HEK293 (cell line): ENCODE measurements at regions not wholly inside any gene's neighbourhood (a gene's known extent, or its start where the extent isn't known, plus 50 kb on each side); places are given as distances from the start of the nearest gene placed in this dataset.

Experiments
- CTCF ChIA-PET: fragments of 350-600 bp; formaldehyde crosslinking; extraction: SDS; loops from one replicate; lab custom pipeline; 2021; ENCODE audit warnings: antibody characterized with exemption; lab: Yijun Ruan, JAX
- POLR2A ChIA-PET: fragments of 300-600 bp; formaldehyde crosslinking; extraction: SDS; loops from one replicate; lab custom pipeline; 2020; ENCODE audit warnings: antibody characterized with exemption, inconsistent platforms; lab: Yijun Ruan, JAX
- H3K27ac ChIP-seq: fragments of 200-500 bp; sonication (Bioruptor generic); 2 replicates; pipeline ENCODE4 v1.5.1; 2014; ENCODE audit warnings: low read depth, low read length, control low read depth, inconsistent platforms; ENCODE audit errors: extremely low read depth
- H3K36me3 ChIP-seq, 2 experiments: fragments of 200-500 bp in 1 of 2; sonication (Bioruptor generic) in 1 of 2; 1 replicate in 1 of 2; 2 replicates in 1 of 2; pipeline ENCODE4 v1.5.1; 2014 to 2017; ENCODE audit warnings: inconsistent platforms in 2 of 2, low read length in 2 of 2; ENCODE audit not compliant: control insufficient read depth in 2 of 2, insufficient read depth in 1 of 2
- H3K4me1 ChIP-seq: fragments of 200-500 bp; sonication (Bioruptor generic); 2 replicates; pipeline ENCODE4 v1.5.1; 2014; ENCODE audit warnings: mild to moderate bottlenecking, low read length, inconsistent platforms; ENCODE audit not compliant: control insufficient read depth, insufficient read depth
- H3K4me3 ChIP-seq: 2 replicates; pipeline ENCODE4 v1.5.1; 2011; ENCODE audit warnings: low read depth, mild to moderate bottlenecking, control low read depth, low read length, moderate library complexity
- H3K9me3 ChIP-seq: fragments of 200-500 bp; sonication (Bioruptor generic); 2 replicates; pipeline ENCODE4 v1.5.1; 2014; ENCODE audit warnings: low read depth, low read length, inconsistent platforms; ENCODE audit not compliant: control insufficient read depth, insufficient read depth
- PRDM1 ChIP-seq: fragments of 450-650 bp; formaldehyde crosslinking; IDR thresholded peaks from 2 replicates; pipeline ENCODE4; 2016; ENCODE audit warnings: missing biosample characterization, missing genetic modification characterization
- SCRT2 ChIP-seq: fragments of 450-650 bp; formaldehyde crosslinking; IDR thresholded peaks from 2 replicates; pipeline ENCODE4 v1.5.1; 2016; ENCODE audit warnings: missing biosample characterization, missing genetic modification characterization
- WT1 ChIP-seq: fragments of 450-650 bp; formaldehyde crosslinking; IDR thresholded peaks from 2 replicates; pipeline ENCODE4 v1.5.1; 2016; ENCODE audit warnings: missing biosample characterization, missing genetic modification characterization
- ZBTB17 ChIP-seq: fragments of 450-650 bp; formaldehyde crosslinking; IDR thresholded peaks from 2 replicates; pipeline ENCODE4 v1.5.1; 2016; ENCODE audit warnings: missing biosample characterization, missing genetic modification characterization
- ZBTB8A ChIP-seq: fragments of 450-650 bp; formaldehyde crosslinking; IDR thresholded peaks from 2 replicates; pipeline ENCODE4 v1.5.1; 2016; ENCODE audit warnings: missing biosample characterization, missing genetic modification characterization
- ZFP3 ChIP-seq: fragments of 450-650 bp; formaldehyde crosslinking; IDR thresholded peaks from 2 replicates; pipeline ENCODE4 v1.5.1; 2016; ENCODE audit warnings: low read depth, missing biosample characterization, missing genetic modification characterization
- ZIC2 ChIP-seq: fragments of 450-650 bp; formaldehyde crosslinking; IDR thresholded peaks from 2 replicates; pipeline ENCODE4 v1.5.1; 2016; ENCODE audit warnings: missing biosample characterization, missing genetic modification characterization
- ZNF19 ChIP-seq: fragments of 450-650 bp; formaldehyde crosslinking; IDR thresholded peaks from 2 replicates; pipeline ENCODE4; 2016; ENCODE audit warnings: missing biosample characterization, missing genetic modification characterization, low read depth
- ZNF248 ChIP-seq: fragments of 450-650 bp; formaldehyde crosslinking; IDR thresholded peaks from 2 replicates; pipeline ENCODE4 v1.5.1; 2017; ENCODE audit warnings: missing biosample characterization, missing genetic modification characterization
- ZNF266 ChIP-seq: fragments of 450-650 bp; formaldehyde crosslinking; IDR thresholded peaks from 2 replicates; pipeline ENCODE4 v1.5.1; 2016; ENCODE audit warnings: missing biosample characterization, missing genetic modification characterization, low read depth
- ZNF335 ChIP-seq: fragments of 450-650 bp; formaldehyde crosslinking; conservative IDR thresholded peaks from 2 replicates; pipeline ENCODE4 v1.5.1; 2016; ENCODE audit warnings: missing biosample characterization, missing genetic modification characterization
- ZNF394 ChIP-seq: fragments of 450-650 bp; formaldehyde crosslinking; IDR thresholded peaks from 2 replicates; pipeline ENCODE4 v1.5.1; 2016; ENCODE audit warnings: missing biosample characterization, missing genetic modification characterization, mild to moderate bottlenecking, moderate library complexity, borderline replicate concordance
- ZNF510 ChIP-seq: fragments of 450-650 bp; formaldehyde crosslinking; IDR thresholded peaks from 2 replicates; pipeline ENCODE4 v1.5.1; 2018; ENCODE audit warnings: mild to moderate bottlenecking, missing genetic modification characterization, missing biosample characterization; ENCODE audit not compliant: insufficient replicate concordance
- ZNF548 ChIP-seq: fragments of 450-650 bp; formaldehyde crosslinking; IDR thresholded peaks from 2 replicates; pipeline ENCODE4 v1.5.1; 2016; ENCODE audit warnings: missing biosample characterization, missing genetic modification characterization
- ZNF558 ChIP-seq: fragments of 450-650 bp; formaldehyde crosslinking; IDR thresholded peaks from 2 replicates; pipeline ENCODE4 v1.5.1; 2016; ENCODE audit warnings: missing biosample characterization, missing genetic modification characterization
- ZNF629 ChIP-seq: fragments of 450-650 bp; formaldehyde crosslinking; IDR thresholded peaks from 2 replicates; pipeline ENCODE4 v1.5.1; 2017; ENCODE audit warnings: missing biosample characterization, missing genetic modification characterization
- ZNF654 ChIP-seq: fragments of 450-650 bp; formaldehyde crosslinking; IDR thresholded peaks from 2 replicates; pipeline ENCODE4 v1.5.1; 2016; ENCODE audit warnings: low read depth, missing biosample characterization, missing genetic modification characterization
- ZSCAN16 ChIP-seq: fragments of 450-650 bp; formaldehyde crosslinking; IDR thresholded peaks from 2 replicates; pipeline ENCODE4 v1.5.1; 2016; ENCODE audit warnings: missing biosample characterization, missing genetic modification characterization
- ZSCAN23 ChIP-seq: fragments of 450-650 bp; formaldehyde crosslinking; IDR thresholded peaks from 2 replicates; pipeline ENCODE4 v1.5.1; 2016; ENCODE audit warnings: missing biosample characterization, missing genetic modification characterization
- TF ChIP-seq, protein P1 (sequence below): fragments of 450-650 bp; formaldehyde crosslinking; IDR thresholded peaks from 2 replicates; pipeline ENCODE4 v1.5.1; 2017; ENCODE audit warnings: missing biosample characterization, missing genetic modification characterization
- TF ChIP-seq, protein P2 (sequence below): fragments of 450-650 bp; formaldehyde crosslinking; IDR thresholded peaks from 2 replicates; pipeline ENCODE4; 2016; ENCODE audit warnings: missing biosample characterization, missing genetic modification characterization
- TF ChIP-seq, protein P3 (sequence below): fragments of 450-650 bp; formaldehyde crosslinking; IDR thresholded peaks from 2 replicates; pipeline ENCODE4 v1.5.1; 2017; ENCODE audit warnings: missing biosample characterization, missing genetic modification characterization
- TF ChIP-seq, protein P4 (sequence below): fragments of 450-650 bp; formaldehyde crosslinking; IDR thresholded peaks from 2 replicates; pipeline ENCODE4 v1.5.1; 2016; ENCODE audit warnings: missing biosample characterization, missing genetic modification characterization
- TF ChIP-seq, protein P5 (sequence below): fragments of 450-650 bp; formaldehyde crosslinking; IDR thresholded peaks from 2 replicates; pipeline ENCODE4 v1.5.1; 2016; ENCODE audit warnings: missing biosample characterization, missing genetic modification characterization

DNA sequence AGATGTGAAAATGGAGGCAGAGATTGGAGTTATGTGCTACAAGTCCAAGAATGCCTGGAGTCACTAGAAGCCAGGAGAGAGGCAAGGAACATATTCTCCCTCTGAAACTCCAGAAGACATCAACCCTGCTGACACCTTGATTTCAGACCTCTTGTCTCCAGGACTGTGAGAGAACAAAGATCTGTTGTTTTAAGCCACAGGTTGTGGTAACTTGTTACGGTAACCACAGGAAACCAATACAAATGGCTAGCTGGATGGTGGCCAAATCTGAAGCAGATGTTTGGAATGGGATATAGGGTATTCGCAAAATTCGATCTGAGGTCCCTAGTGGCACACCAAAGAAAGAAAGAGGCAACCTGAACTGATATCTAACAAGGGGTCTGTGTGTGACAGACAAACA is 129.0 kb downstream of the HERPUD2 start:
- Histone ChIP-seq H3K36me3 (no peaks in the 10 kb centered on the region), H3K9me3 (no peaks in the 10 kb centered on the region), H3K27ac (no peak overlapping the region), H3K4me1 (no peaks in the 10 kb centered on the region), H3K4me3 (no peak overlapping the region)
- TF ChIP-seq ZNF510 (tag by site-specific recombination) (no peak), SCRT2 (tag by site-specific recombination) (peak; percentile 77), ZBTB8A (tag by site-specific recombination) (no peak), ZFP3 (no peak), ZNF558 (0 out of 2 replicates have a peak, but pooled peaks have one; percentile 22)
- CTCF ChIA-PET: interaction anchor here (0.7 kb wide), 1 partner anchor 43 kb away, joined by 3 read pairs; no protein-coding TSS in a partner anchor
- POLR2A ChIA-PET: no interaction called here

DNA sequence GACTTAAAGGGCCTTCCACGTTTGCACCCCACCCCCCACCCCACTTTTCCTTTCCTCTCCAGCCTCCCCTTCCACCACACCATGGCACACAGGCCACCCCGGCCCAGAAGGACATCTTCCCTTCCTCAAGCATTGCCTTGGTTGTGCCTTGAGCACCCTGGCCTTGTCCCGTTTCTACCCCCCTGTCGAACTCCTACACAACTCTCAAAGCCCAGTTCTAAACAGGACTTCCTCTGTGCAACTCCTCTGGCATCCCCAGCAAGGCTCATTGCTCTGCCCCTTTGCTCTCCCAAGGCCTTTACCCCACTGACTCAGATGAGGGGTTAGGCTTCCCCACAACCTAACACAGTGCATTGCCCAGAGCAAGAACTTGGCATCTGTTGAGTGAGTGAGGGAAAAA is 136.1 kb downstream of the HERPUD2 start:
- Histone ChIP-seq H3K4me1 (no peaks in the 10 kb centered on the region), H3K27ac (no peak overlapping the region), H3K4me3 (no peak overlapping the region), H3K36me3 (no peaks in the 10 kb centered on the region), H3K9me3 (no peaks in the 10 kb centered on the region)
- ChIA-PET POLR2A (no interaction called here), CTCF (no interaction called here)
- no peak for TF ChIP-seq ZSCAN16 (tag by site-specific recombination)
- 0 out of 2 replicates have a peak, but pooled peaks have one; percentile 22 for TF ChIP-seq ZFP3

DNA sequence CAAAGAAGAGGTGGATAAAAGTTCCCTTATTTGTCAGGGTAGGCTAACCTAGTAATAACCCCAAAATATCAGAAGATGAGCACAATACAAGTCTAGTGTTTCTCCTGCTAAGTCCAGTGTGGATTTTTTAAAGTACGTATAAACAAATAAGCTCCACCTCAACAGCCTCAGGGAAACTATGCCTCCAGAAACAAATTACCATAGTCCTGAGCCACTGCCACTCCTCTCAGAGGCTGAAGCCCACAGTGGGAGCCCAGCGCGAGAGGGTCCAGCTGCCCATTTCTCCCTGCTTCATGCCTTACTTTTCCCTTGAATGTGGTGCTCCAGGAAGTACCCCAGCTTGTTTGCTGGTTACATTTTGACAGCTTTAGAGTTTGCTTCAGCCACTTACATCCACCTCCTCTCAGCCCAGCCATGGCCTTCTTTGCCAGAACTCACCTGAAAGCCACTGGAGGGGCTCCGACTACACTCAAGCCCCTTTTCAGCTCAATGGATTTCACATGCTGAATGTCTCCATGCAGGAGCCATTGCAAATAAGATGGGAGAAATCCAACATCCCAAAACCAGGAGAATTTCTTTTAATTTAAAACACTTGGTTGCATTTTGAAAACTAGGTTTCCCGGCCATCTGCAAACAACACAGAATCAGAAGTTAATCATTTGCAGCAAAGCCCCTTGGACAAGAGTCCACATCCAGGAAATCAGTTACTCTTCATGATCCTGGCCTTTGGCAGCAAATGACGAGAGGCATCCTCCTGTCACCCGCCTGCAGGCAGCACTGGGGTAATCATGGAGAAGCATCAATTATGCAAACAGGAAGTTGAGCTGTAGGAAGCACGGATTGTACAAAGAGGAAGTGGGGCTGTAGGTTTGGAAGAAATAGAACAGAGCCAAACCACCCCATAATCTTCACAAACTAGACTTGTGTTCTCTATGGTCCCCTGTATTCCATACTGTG is 138.1 kb downstream of the HERPUD2 start:
- H3K36me3 ChIP-seq: no peaks in the 10 kb centered on the region
- no peak overlapping the region for H3K27ac ChIP-seq
- no peak overlapping the region for H3K4me3 ChIP-seq
- ChIA-PET CTCF (interaction anchor here (0.7 to 1.1 kb wide), 2 partner anchors 10 to 37 kb away, joined by 3 to 4 read pairs; no protein-coding TSS in a partner anchor), POLR2A (no interaction called here)
- no peaks in the 10 kb centered on the region for H3K9me3 ChIP-seq
- H3K4me1 ChIP-seq: no peaks in the 10 kb centered on the region
- no peak for TF ChIP-seq ZNF335 (tag by site-specific recombination)
- TF ChIP-seq, protein P1, sequence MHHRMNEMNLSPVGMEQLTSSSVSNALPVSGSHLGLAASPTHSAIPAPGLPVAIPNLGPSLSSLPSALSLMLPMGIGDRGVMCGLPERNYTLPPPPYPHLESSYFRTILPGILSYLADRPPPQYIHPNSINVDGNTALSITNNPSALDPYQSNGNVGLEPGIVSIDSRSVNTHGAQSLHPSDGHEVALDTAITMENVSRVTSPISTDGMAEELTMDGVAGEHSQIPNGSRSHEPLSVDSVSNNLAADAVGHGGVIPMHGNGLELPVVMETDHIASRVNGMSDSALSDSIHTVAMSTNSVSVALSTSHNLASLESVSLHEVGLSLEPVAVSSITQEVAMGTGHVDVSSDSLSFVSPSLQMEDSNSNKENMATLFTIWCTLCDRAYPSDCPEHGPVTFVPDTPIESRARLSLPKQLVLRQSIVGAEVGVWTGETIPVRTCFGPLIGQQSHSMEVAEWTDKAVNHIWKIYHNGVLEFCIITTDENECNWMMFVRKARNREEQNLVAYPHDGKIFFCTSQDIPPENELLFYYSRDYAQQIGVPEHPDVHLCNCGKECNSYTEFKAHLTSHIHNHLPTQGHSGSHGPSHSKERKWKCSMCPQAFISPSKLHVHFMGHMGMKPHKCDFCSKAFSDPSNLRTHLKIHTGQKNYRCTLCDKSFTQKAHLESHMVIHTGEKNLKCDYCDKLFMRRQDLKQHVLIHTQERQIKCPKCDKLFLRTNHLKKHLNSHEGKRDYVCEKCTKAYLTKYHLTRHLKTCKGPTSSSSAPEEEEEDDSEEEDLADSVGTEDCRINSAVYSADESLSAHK: no peak
- no peak for TF ChIP-seq PRDM1
- TF ChIP-seq, protein P2, sequence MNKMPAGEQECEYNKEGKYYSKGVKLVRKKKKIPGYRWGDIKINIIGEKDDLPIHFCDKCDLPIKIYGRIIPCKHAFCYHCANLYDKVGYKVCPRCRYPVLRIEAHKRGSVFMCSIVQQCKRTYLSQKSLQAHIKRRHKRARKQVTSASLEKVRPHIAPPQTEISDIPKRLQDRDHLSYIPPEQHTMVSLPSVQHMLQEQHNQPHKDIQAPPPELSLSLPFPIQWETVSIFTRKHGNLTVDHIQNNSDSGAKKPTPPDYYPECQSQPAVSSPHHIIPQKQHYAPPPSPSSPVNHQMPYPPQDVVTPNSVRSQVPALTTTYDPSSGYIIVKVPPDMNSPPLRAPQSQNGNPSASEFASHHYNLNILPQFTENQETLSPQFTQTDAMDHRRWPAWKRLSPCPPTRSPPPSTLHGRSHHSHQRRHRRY (tag by site-specific recombination): no peak
- no peak for TF ChIP-seq ZNF266 (tag by site-specific recombination)
- no peak for TF ChIP-seq ZNF19
- TF ChIP-seq, protein P3, sequence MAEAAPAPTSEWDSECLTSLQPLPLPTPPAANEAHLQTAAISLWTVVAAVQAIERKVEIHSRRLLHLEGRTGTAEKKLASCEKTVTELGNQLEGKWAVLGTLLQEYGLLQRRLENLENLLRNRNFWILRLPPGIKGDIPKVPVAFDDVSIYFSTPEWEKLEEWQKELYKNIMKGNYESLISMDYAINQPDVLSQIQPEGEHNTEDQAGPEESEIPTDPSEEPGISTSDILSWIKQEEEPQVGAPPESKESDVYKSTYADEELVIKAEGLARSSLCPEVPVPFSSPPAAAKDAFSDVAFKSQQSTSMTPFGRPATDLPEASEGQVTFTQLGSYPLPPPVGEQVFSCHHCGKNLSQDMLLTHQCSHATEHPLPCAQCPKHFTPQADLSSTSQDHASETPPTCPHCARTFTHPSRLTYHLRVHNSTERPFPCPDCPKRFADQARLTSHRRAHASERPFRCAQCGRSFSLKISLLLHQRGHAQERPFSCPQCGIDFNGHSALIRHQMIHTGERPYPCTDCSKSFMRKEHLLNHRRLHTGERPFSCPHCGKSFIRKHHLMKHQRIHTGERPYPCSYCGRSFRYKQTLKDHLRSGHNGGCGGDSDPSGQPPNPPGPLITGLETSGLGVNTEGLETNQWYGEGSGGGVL (tag by site-specific recombination): no peak
- TF ChIP-seq ZIC2 (tag by site-specific recombination): no peak
- no peak for TF ChIP-seq ZNF548 (tag by site-specific recombination)
- TF ChIP-seq ZSCAN23 (tag by site-specific recombination): no peak
- TF ChIP-seq ZNF654 (tag by site-specific recombination): no peak
- TF ChIP-seq, protein P4, sequence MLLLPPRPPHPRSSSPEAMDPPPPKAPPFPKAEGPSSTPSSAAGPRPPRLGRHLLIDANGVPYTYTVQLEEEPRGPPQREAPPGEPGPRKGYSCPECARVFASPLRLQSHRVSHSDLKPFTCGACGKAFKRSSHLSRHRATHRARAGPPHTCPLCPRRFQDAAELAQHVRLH (tag by site-specific recombination): no peak
- TF ChIP-seq ZNF248 (tag by site-specific recombination): no peak
- no peak for TF ChIP-seq WT1 (tag by site-specific recombination)
- no peak for TF ChIP-seq ZBTB17 (tag by site-specific recombination)
- TF ChIP-seq, protein P5, sequence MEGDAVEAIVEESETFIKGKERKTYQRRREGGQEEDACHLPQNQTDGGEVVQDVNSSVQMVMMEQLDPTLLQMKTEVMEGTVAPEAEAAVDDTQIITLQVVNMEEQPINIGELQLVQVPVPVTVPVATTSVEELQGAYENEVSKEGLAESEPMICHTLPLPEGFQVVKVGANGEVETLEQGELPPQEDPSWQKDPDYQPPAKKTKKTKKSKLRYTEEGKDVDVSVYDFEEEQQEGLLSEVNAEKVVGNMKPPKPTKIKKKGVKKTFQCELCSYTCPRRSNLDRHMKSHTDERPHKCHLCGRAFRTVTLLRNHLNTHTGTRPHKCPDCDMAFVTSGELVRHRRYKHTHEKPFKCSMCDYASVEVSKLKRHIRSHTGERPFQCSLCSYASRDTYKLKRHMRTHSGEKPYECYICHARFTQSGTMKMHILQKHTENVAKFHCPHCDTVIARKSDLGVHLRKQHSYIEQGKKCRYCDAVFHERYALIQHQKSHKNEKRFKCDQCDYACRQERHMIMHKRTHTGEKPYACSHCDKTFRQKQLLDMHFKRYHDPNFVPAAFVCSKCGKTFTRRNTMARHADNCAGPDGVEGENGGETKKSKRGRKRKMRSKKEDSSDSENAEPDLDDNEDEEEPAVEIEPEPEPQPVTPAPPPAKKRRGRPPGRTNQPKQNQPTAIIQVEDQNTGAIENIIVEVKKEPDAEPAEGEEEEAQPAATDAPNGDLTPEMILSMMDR (tag by site-specific recombination): no peak
- TF ChIP-seq ZNF629 (tag by site-specific recombination): no peak
- no peak for TF ChIP-seq ZNF394 (tag by site-specific recombination)
